ENCODE measurements at regions not wholly inside any gene's neighbourhood (a gene's known extent, or its start where the extent isn't known, plus 50 kb on each side); places are given as distances from the start of the nearest gene placed in this dataset.

DNA sequence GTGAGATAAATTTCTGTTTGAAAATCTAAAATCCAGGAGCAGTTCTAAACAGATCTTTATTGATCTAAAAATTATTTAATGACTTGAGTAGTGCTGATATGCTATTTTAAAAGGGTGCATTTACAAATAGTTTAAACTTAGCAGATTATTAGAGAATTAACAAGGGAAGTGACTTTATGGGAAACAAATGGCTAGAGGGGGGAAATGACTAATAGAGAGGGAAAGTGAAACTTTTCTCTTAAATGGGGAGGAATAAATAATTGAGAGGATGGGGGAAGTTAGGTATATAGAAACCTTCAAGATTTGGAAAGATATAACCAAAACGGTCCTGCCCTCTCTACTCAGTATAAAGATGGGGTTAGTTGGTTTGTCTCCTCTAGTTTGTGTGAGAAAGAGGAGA, 90.1 kb upstream of the ARMC3 start:
- no peak for ATAC-seq (ENCODE audit: low read depth)
- TF ChIP-seq EZH2 (IDR thresholded peaks at IDR 0.05; ENCODE audit: borderline replicate concordance, insufficient read depth, low read depth, low read length, poor library complexity, severe bottlenecking) = no peak
- TF ChIP-seq, protein P1, sequence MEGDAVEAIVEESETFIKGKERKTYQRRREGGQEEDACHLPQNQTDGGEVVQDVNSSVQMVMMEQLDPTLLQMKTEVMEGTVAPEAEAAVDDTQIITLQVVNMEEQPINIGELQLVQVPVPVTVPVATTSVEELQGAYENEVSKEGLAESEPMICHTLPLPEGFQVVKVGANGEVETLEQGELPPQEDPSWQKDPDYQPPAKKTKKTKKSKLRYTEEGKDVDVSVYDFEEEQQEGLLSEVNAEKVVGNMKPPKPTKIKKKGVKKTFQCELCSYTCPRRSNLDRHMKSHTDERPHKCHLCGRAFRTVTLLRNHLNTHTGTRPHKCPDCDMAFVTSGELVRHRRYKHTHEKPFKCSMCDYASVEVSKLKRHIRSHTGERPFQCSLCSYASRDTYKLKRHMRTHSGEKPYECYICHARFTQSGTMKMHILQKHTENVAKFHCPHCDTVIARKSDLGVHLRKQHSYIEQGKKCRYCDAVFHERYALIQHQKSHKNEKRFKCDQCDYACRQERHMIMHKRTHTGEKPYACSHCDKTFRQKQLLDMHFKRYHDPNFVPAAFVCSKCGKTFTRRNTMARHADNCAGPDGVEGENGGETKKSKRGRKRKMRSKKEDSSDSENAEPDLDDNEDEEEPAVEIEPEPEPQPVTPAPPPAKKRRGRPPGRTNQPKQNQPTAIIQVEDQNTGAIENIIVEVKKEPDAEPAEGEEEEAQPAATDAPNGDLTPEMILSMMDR (IDR thresholded peaks at IDR 0.05) = no peak
- no CpG with 5 or more reads among the region's 1 CpG for whole genome bisulfite sequencing (ENCODE audit: insufficient coverage)

DNA sequence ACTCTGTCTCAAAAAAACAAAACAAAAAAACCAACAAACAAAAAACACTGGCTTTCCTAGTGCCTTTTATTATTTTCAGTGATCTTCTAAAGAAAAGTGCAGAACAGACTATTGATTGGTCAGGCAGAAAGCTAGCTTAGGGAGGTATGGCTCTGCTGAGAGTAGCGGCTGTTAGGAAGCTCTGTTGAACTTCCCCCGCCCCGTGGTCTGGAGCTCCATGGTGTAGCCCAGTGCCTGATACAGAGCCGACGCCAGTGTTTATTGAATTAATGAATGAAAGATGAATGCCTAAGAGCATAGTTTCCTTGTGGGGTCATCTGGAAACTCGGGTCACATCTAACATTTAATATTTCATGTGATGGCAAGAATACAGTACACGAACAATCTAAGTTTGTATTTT, 90.5 kb upstream of the ARMC3 start:
- no peak overlapping the region for H3K4me2 ChIP-seq (replicated peaks; ENCODE audit: low read depth, low read length, poor library complexity, severe bottlenecking)
- DNase-seq = no peak
- Mint-ChIP-seq H3K27ac (no peak overlapping the region), H3K9me3 (ENCODE audit: insufficient read depth) (no peaks in the 10 kb centered on the region), H3K27me3 (peaks cover 8% of the 10 kb centered on the region), H3K4me3 (no peak overlapping the region), H3K4me1 (no peaks in the 10 kb centered on the region)
- ChIA-PET CTCF (no interaction called here), POLR2A (no interaction called here)
- 81% methylated on average over 3 of the region's 7 CpGs for WGBS (ENCODE audit: insufficient coverage)
- TF ChIP-seq, protein P1 (IDR thresholded peaks at IDR 0.05) = no peak
- TF ChIP-seq EZH2 (IDR thresholded peaks at IDR 0.05; ENCODE audit: borderline replicate concordance, insufficient read depth, low read depth, low read length, poor library complexity, severe bottlenecking) = no peak
- ATAC-seq (ENCODE audit: low read depth) = no peak
- no peaks in the 10 kb centered on the region for H4K20me1 ChIP-seq (ENCODE audit: control insufficient read depth, insufficient read depth, low read length, poor library complexity, severe bottlenecking)
- H3K27ac ChIP-seq (ENCODE audit: low read length in 2 of 2) = no peak overlapping the region
- no peaks in the 10 kb centered on the region for H3K4me1 ChIP-seq (ENCODE audit: control insufficient read depth in 2 of 2, insufficient read depth in 2 of 2, low read length in 2 of 2)
- H3K4me3 ChIP-seq (ENCODE audit: control extremely low read depth in 1 of 5, extremely low read depth in 1 of 5, insufficient read depth in 1 of 5, low read depth in 2 of 5, low read length in 4 of 5) = no peak overlapping the region
- H2AFZ ChIP-seq (ENCODE audit: insufficient read depth, low read depth, low read length, poor library complexity, severe bottlenecking) = no peak overlapping the region
- no peaks in the 10 kb centered on the region for H3K9me3 ChIP-seq (ENCODE audit: control extremely low read depth in 1 of 3, control insufficient read depth in 2 of 3, insufficient read depth in 1 of 3, low read length in 2 of 3)
- intact Hi-C loops (cut with micrococcal nuclease) = no loop called here
- H3K9ac ChIP-seq (ENCODE audit: low read length) = no peak overlapping the region
- H3K36me3 ChIP-seq (replicated peaks in 1 of 2; ENCODE audit: control extremely low read depth in 1 of 2, control insufficient read depth in 1 of 2, extremely low read depth in 1 of 2, insufficient read depth in 2 of 2, low read length in 1 of 2) = no peaks in the 10 kb centered on the region
- H3K79me2 ChIP-seq (ENCODE audit: control insufficient read depth, insufficient read depth, low read length) = no peaks in the 10 kb centered on the region
- H3K27me3 ChIP-seq (replicated peaks in 1 of 4; ENCODE audit: control extremely low read depth in 1 of 4, control insufficient read depth in 3 of 4, insufficient read depth in 4 of 4, low read length in 3 of 4) = no peaks in the 10 kb centered on the region

More for the DNA sequence above, 90.1 kb upstream of the ARMC3 start:
- POLR2A ChIA-PET = no interaction called here
- Histone ChIP-seq H4K20me1 (ENCODE audit: control insufficient read depth, insufficient read depth, low read length, poor library complexity, severe bottlenecking) (no peaks in the 10 kb centered on the region), H3K9me3 (ENCODE audit: control extremely low read depth in 1 of 3, control insufficient read depth in 2 of 3, insufficient read depth in 1 of 3, low read length in 2 of 3) (no peaks in the 10 kb centered on the region), H3K4me2 (replicated peaks; ENCODE audit: low read depth, low read length, poor library complexity, severe bottlenecking) (no peak overlapping the region), H3K36me3 (replicated peaks in 1 of 2; ENCODE audit: control extremely low read depth in 1 of 2, control insufficient read depth in 1 of 2, extremely low read depth in 1 of 2, insufficient read depth in 2 of 2, low read length in 1 of 2) (no peaks in the 10 kb centered on the region), H3K79me2 (ENCODE audit: control insufficient read depth, insufficient read depth, low read length) (no peaks in the 10 kb centered on the region), H2AFZ (ENCODE audit: insufficient read depth, low read depth, low read length, poor library complexity, severe bottlenecking) (no peak overlapping the region), H3K4me1 (ENCODE audit: control insufficient read depth in 2 of 2, insufficient read depth in 2 of 2, low read length in 2 of 2) (no peaks in the 10 kb centered on the region), H3K27ac (ENCODE audit: low read length in 2 of 2) (no peak overlapping the region), H3K9ac (ENCODE audit: low read length) (no peak overlapping the region), H3K4me3 (ENCODE audit: control extremely low read depth in 1 of 5, extremely low read depth in 1 of 5, insufficient read depth in 1 of 5, low read depth in 2 of 5, low read length in 4 of 5) (no peak overlapping the region), H3K27me3 (replicated peaks in 1 of 4; ENCODE audit: control extremely low read depth in 1 of 4, control insufficient read depth in 3 of 4, insufficient read depth in 4 of 4, low read length in 3 of 4) (no peaks in the 10 kb centered on the region)
- no peaks in the 10 kb centered on the region for H3K4me1 Mint-ChIP-seq
- H3K27ac Mint-ChIP-seq = no peak overlapping the region
- CTCF ChIA-PET = no interaction called here
- H3K9me3 Mint-ChIP-seq (ENCODE audit: insufficient read depth) = no peaks in the 10 kb centered on the region
- no peak overlapping the region for H3K4me3 Mint-ChIP-seq
- intact Hi-C loops (cut with micrococcal nuclease) = no loop called here
- peaks cover 8% of the 10 kb centered on the region for H3K27me3 Mint-ChIP-seq
- DNase-seq = no peak
